Adrenal gland (tissue), 9 donors: ENCODE measurements at regions not wholly inside any gene's neighbourhood (a gene's known extent, or its start where the extent isn't known, plus 50 kb on each side); places are given as distances from the start of the nearest gene placed in this dataset.

ENCODE experiments used
- DNase-seq, 7 donors: peaks; one replicate each; pipeline ENCODE4 v3.0.0-alpha.2; 2019 to 2020
- H3K27ac ChIP-seq, 5 donors: fragments of 200-600 bp; sonication (generic) in 4 of 5; 1 replicate in 3 of 5; 2 replicates in 2 of 5; pipeline versions ENCODE4 v1.5.1 to v1.8.0; 2016 to 2020; ENCODE audit warnings: mild to moderate bottlenecking in 1 of 5
- H3K27me3 ChIP-seq: fragments of 200-600 bp; 2 replicates; pipeline ENCODE4 v1.8.0; 2021
- H3K36me3 ChIP-seq, 2 donors: fragments of 200-600 bp; replicated peaks in 1 of 2; 1 replicate in 1 of 2; 2 replicates in 1 of 2; pipeline versions ENCODE4 v1.5.1 to v1.8.0; 2018 to 2022
- H3K4me1 ChIP-seq, 2 donors: fragments of 200-600 bp; replicated peaks in 1 of 2; 1 replicate in 1 of 2; 2 replicates in 1 of 2; pipeline versions ENCODE4 v1.5.1 to v1.8.0; 2018 to 2021
- H3K4me3 ChIP-seq, 4 donors: fragments of 200-600 bp; sonication (generic) in 3 of 4; one replicate each; pipeline ENCODE4 v1.5.1; 2016 to 2018
- H3K9me3 ChIP-seq, 3 donors: fragments of 200-600 bp; sonication (generic) in 1 of 3; replicated peaks in 1 of 3; 1 replicate in 2 of 3; 2 replicates in 1 of 3; pipeline versions ENCODE4 v1.5.1 to v1.8.0; 2016 to 2021
- POLR2A ChIP-seq, 2 donors: fragments of 450-650 bp; IDR thresholded peaks; one replicate each; pipeline ENCODE4 v1.6.1; 2017; ENCODE audit warnings: antibody characterized with exemption in 2 of 2, mild to moderate bottlenecking in 2 of 2, moderate library complexity in 1 of 2
- WGBS, 4 donors: extraction: QIAGEN DNeasy Blood & Tissue Kit in 2 of 4; methylation state at CpG; one replicate each; pipeline versions ENCODE4 v1.1.5 to v1.1.7; 2013 to 2017; 5-methylcytosine and 5-hydroxymethylcytosine counted together
- intact Hi-C, 2 donors: fragments of 100-400 bp; cut with DNase I; formaldehyde crosslinking; loops; one replicate each; pipeline versions ENCODE4 v1.14.1 to v1.15.0; 2022 to 2023
- TF ChIP-seq, protein P1 (sequence below), 6 experiments: fragments of 450-650 bp in 4 of 6; fragments of 200-600 bp in 2 of 6; sonication (generic) in 1 of 6; IDR thresholded peaks; 1 replicate in 5 of 6; 2 replicates in 1 of 6; pipeline versions ENCODE4 v1.5.1 to v1.8.0; 2016 to 2021; ENCODE audit warnings: antibody characterized with exemption in 6 of 6, mild to moderate bottlenecking in 2 of 6, moderate library complexity in 1 of 6
- donor health status: healthy with polysubstance abuse.
- donor health status: Bipolar disorder and iron deficiency.
- donor health status: DM: yes; HTN: yes; CAD: no.
- donor health status: DM: no; HTN: no; CAD: no.
- donor health status: DM: no; HTN: no; CAD: no.

DNA sequence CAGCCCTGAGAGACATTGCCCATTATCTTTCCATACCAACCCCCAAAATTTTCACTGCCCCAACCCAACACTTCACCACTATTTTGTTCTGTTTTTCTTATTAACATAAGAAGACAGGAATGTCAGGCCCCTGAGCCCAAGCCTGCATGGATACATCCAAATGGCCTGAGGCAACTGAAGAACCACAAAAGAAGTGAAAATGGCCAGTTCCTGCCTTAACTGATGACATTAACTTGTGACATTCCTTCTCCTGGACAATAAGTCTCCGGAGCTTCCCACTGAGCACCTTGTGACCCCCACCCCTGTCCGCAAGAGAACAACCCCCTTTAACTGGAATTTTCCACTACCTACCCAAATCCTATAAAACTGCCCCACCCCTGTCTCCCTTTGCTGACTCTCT, 1076.4 kb upstream of the GHITM start:
- no peak for DNase-seq
- WGBS, 4 donors = 75 to 90% (median 84%) methylated on average over 2 of the region's 2 CpGs
- Histone ChIP-seq H3K27ac (no peak overlapping the region), H3K27me3 (no peaks in the 10 kb centered on the region), H3K4me1 (no peaks in the 10 kb centered on the region), H3K4me3 (no peak overlapping the region), H3K9me3 (no peaks in the 10 kb centered on the region), H3K36me3 (no peaks in the 10 kb centered on the region)
- intact Hi-C loops = no loop called here
- TF ChIP-seq, protein P1, sequence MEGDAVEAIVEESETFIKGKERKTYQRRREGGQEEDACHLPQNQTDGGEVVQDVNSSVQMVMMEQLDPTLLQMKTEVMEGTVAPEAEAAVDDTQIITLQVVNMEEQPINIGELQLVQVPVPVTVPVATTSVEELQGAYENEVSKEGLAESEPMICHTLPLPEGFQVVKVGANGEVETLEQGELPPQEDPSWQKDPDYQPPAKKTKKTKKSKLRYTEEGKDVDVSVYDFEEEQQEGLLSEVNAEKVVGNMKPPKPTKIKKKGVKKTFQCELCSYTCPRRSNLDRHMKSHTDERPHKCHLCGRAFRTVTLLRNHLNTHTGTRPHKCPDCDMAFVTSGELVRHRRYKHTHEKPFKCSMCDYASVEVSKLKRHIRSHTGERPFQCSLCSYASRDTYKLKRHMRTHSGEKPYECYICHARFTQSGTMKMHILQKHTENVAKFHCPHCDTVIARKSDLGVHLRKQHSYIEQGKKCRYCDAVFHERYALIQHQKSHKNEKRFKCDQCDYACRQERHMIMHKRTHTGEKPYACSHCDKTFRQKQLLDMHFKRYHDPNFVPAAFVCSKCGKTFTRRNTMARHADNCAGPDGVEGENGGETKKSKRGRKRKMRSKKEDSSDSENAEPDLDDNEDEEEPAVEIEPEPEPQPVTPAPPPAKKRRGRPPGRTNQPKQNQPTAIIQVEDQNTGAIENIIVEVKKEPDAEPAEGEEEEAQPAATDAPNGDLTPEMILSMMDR (IDR thresholded peaks at IDR 0.05) = no peak
- TF ChIP-seq POLR2A (IDR thresholded peaks at IDR 0.05) = no peak

DNA sequence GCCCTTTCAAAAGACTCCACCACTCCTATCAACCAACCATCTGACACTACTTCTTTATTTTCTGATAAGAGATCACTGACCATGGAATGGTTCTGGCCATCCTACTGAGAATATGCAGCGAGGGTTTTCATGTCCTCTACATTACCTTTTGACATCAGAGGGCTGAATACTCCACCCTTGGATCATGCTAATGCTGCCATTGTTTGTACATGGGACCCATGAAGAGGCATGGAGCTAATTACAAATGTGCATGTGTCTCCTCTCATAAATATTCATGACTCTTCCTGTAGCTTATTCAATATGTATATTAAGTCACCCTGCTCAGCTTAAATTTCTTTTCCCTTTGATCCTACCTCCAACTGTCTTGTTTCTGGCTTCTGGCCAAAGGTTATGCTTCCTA, 1065.8 kb upstream of the GHITM start:
- Histone ChIP-seq H3K27ac (no peak overlapping the region), H3K4me1 (no peaks in the 10 kb centered on the region), H3K36me3 (no peaks in the 10 kb centered on the region), H3K27me3 (no peaks in the 10 kb centered on the region), H3K9me3 (no peaks in the 10 kb centered on the region), H3K4me3 (no peak overlapping the region)
- no peak for DNase-seq
- TF ChIP-seq, protein P1 (IDR thresholded peaks at IDR 0.05) = no peak
- TF ChIP-seq POLR2A (IDR thresholded peaks at IDR 0.05) = no peak
- intact Hi-C loops = no loop called here
- 70 to 84% (median 74%) methylated on average over 1 of the region's 1 CpG for WGBS, 4 donors

DNA sequence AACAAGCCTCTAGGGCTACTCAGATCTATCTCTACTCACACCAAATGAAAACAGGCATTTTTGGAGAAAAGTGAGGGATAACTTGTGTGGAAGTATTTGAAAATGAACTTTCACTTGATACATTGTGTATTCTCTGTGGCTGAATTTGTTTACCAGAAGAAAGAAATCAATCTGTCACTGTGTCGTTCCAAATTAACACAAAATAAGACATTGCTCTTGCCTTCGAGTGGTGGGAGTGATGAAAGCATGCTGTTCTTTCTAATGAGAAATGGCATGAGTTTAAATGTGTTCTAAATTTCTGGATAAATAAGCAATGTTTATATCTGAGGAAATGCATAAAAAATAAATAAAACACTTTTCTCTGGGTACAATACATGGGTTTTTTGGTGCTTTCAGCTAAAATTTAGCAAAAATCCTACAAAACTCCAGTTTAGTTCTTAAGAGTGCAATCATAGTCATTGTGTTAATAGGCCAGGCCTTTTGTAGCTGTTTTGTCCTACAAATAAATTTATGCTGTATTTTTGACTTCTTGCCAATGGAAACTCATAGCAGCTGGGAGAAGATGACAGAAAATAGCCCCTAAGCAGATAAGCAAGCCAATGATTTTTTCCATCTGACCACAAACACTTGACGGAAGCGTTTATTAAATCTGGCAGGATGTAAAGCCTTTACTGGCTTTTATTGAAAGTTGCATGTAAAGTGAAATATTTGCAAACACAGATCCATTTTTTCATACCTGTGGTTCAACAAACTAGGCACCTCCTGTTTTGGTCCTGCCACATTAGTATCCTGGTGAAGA, 1064.1 kb upstream of the GHITM start:
- H3K4me1 ChIP-seq = no peaks in the 10 kb centered on the region
- intact Hi-C loops = no loop called here
- H3K9me3 ChIP-seq = no peaks in the 10 kb centered on the region
- no peaks in the 10 kb centered on the region for H3K27me3 ChIP-seq
- no peak for DNase-seq
- no peak overlapping the region for H3K27ac ChIP-seq
- 49 to 53% (median 52%) methylated on average over 4 of the region's 4 CpGs for WGBS, 4 donors
- no peak for TF ChIP-seq POLR2A (IDR thresholded peaks at IDR 0.05)
- TF ChIP-seq, protein P1 (IDR thresholded peaks at IDR 0.05) = no peak
- no peaks in the 10 kb centered on the region for H3K36me3 ChIP-seq
- no peak overlapping the region for H3K4me3 ChIP-seq

DNA sequence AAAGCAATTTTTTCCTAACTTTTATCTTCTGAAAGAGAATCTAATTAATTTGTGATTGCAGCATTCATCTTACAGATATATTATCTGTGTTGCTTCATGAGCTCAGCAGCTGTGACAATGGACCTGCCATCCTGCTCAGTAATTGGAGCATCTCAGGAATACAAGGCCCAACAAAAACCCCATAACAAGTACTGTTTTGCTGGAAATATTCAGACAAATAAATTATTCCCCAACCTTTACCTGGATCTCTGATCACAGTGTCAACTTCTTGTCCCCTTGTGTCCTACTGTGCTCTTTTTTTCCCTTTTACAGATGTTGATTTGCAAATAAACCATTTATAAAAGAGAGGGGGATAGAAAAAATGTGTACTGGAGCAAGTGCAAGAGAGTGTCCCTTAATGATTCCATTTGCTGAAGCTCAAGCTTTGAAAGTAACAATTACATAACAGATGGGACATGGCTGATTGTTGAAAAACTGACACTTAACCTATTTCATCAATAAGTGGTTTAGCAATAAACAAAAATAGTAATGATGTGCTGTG, 1063.4 kb upstream of the GHITM start:
- intact Hi-C loops = no loop called here
- no peaks in the 10 kb centered on the region for H3K4me1 ChIP-seq
- no peak for DNase-seq
- no peaks in the 10 kb centered on the region for H3K36me3 ChIP-seq
- TF ChIP-seq, protein P1 (IDR thresholded peaks at IDR 0.05) = no peak
- TF ChIP-seq POLR2A (IDR thresholded peaks at IDR 0.05) = no peak
- H3K27ac ChIP-seq = no peak overlapping the region
- H3K4me3 ChIP-seq = no peak overlapping the region
- no peaks in the 10 kb centered on the region for H3K27me3 ChIP-seq
- no peaks in the 10 kb centered on the region for H3K9me3 ChIP-seq
